HUES64 (cell line): ENCODE measurements at regions not wholly inside any gene's neighbourhood (a gene's known extent, or its start where the extent isn't known, plus 50 kb on each side); places are given as distances from the start of the nearest gene placed in this dataset.
"Not testable (repeated sequence)": the region's sequence is repeated elsewhere in the genome, so short reads cannot be mapped to it uniquely, and the experiment has no call there.

Experiments
- H3K27ac ChIP-seq: 2 replicates; pipeline ENCODE4 v1.7.0; 2013; ENCODE audit warnings: low read depth, low read length, inconsistent platforms
- H3K27me3 ChIP-seq: 2 replicates; pipeline ENCODE4 v1.6.1; 2013; ENCODE audit warnings: mild to moderate bottlenecking, low read length; ENCODE audit not compliant: insufficient read depth
- H3K36me3 ChIP-seq: 2 replicates; pipeline ENCODE4 v1.6.1; 2013; ENCODE audit warnings: mild to moderate bottlenecking, low read length; ENCODE audit not compliant: insufficient read depth
- H3K4me1 ChIP-seq: 2 replicates; pipeline ENCODE4 v1.6.1; 2013; ENCODE audit warnings: mild to moderate bottlenecking, low read length, moderate library complexity; ENCODE audit not compliant: insufficient read depth
- H3K4me3 ChIP-seq: 2 replicates; pipeline ENCODE4 v1.5.1; 2013; ENCODE audit warnings: mild to moderate bottlenecking, low read length, moderate library complexity
- H3K9ac ChIP-seq: 2 replicates; pipeline ENCODE4 v1.6.1; 2013; ENCODE audit warnings: mild to moderate bottlenecking, low read depth, low read length
- H3K9me3 ChIP-seq: 2 replicates; pipeline ENCODE4 v1.6.1; 2013; ENCODE audit warnings: low read depth, low read length; ENCODE audit not compliant: insufficient read depth
- WGBS: fragments of 150-250, 120-280 bp; methylation state at CpG from one replicate; pipeline ENCODE4 v1.1.7; 2013; ENCODE audit warnings: missing lambda C conversion rate; 5-methylcytosine and 5-hydroxymethylcytosine counted together

DNA sequence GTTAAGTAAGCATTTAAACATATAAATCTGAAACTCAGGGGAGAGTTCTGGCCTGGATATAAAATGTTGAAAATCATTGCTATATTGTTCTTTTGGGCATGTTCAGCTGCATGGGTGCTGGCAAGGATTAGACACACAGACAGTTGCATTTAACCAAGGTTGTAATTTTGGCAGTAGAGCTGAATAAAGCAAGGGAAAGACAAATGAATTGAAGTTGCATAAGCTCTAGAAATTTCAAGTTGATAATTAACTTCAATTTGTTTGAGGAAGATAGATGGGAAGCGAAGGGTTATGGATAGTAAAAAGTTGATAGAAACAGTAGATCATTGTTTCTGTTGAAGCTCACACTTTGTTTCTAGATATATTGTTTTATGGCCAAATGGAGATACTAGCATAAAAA lies 97.2 kb upstream of the KCNJ18 start:
- no peaks in the 10 kb centered on the region for H3K27me3 ChIP-seq
- 88% methylated on average over 1 of the region's 1 CpG for WGBS
- peaks cover 35% of the 10 kb centered on the region for H3K9me3 ChIP-seq
- no peaks in the 10 kb centered on the region for H3K4me1 ChIP-seq
- H3K27ac ChIP-seq, result no peak overlapping the region
- no peaks in the 10 kb centered on the region for H3K36me3 ChIP-seq
- no peak overlapping the region for H3K4me3 ChIP-seq
- H3K9ac ChIP-seq, result no peak overlapping the region

DNA sequence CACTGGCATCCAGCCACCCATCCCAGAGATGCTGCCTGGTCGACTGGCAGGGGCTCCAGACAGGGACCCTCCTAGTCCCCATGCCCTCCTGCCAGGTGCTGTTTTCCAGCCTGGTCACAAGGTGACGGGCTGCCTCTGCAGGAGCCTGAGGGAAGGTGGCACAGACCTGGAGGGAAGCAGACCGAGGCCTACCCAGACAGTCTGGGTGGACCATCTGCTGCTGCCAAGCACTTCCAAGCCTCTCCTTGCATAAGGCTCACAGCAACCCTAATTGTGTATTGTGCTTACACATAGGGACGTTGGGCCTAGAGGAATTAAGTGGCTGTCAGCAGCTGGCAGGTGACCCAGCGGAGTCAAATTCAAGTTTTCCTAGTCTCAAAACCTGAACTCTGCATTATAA lies 90.1 kb upstream of the KCNJ18 start:
- Histone ChIP-seq H3K9me3 (peaks cover 46% of the 10 kb centered on the region), H3K4me3 (no peak overlapping the region), H3K27me3 (no peaks in the 10 kb centered on the region), H3K27ac (no peak overlapping the region), H3K9ac (no peak overlapping the region), H3K36me3 (no peaks in the 10 kb centered on the region), H3K4me1 (no peaks in the 10 kb centered on the region)
- WGBS, result 74% methylated on average over 5 of the region's 5 CpGs

GRCh38 chr17:21603292-21603691 lies 89.0 kb upstream of the KCNJ18 start:
- peaks cover 39% of the 10 kb centered on the region for H3K9me3 ChIP-seq
- not testable (repeated sequence) for H3K36me3 ChIP-seq, H3K4me3 ChIP-seq, H3K27ac ChIP-seq, H3K27me3 ChIP-seq, H3K9ac ChIP-seq, H3K4me1 ChIP-seq
- WGBS, result 92% methylated on average over 1 of the region's 1 CpG

- H3K4me1 ChIP-seq, H3K9ac ChIP-seq, H3K27ac ChIP-seq, H3K27me3 ChIP-seq, H3K9me3 ChIP-seq, H3K36me3 ChIP-seq, H3K4me3 ChIP-seq: not testable (repeated sequence)
- WGBS, result 88% methylated on average over 8 of the region's 8 CpGs
Measured at GRCh38 chr17:21611443-21611842, 80.9 kb upstream of the KCNJ18 start.

GRCh38 chr17:21612123-21613070 lies 79.9 kb upstream of the KCNJ18 start:
- not testable (repeated sequence) for H3K4me3 ChIP-seq, H3K27ac ChIP-seq, H3K9ac ChIP-seq, H3K36me3 ChIP-seq, H3K4me1 ChIP-seq, H3K27me3 ChIP-seq, H3K9me3 ChIP-seq
- 86% methylated on average over 28 of the region's 28 CpGs for whole genome bisulfite sequencing

GRCh38 chr17:21613071-21613429 lies 79.3 kb upstream of the KCNJ18 start:
- WGBS, result 83% methylated on average over 8 of the region's 8 CpGs

DNA sequence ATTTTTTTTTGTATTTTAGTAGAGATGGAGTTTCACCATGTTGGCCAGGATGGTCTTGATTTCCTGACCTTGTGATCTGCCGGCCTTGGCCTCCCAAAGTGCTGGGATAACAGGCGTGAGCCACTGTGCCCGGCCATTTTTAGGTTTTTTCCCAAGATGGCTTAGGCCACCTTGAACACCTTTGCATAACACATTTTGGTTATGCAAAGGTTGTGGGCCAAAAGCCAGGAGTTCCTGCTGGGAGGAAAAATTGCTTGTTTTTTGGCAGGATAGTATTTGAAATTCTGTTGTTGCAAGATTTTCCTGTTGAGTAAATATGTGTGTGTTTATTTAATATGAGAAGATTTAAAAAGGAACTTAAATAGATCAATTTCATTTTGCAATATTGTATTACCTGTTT lies 65.3 kb upstream of the KCNJ18 start:
- H3K36me3 ChIP-seq, H3K9me3 ChIP-seq, H3K9ac ChIP-seq, H3K4me1 ChIP-seq, H3K27me3 ChIP-seq, H3K27ac ChIP-seq, H3K4me3 ChIP-seq: not testable (repeated sequence)
- WGBS, result 89% methylated on average over 3 of the region's 3 CpGs

More at GRCh38 chr17:21613071-21613429, 79.3 kb upstream of the KCNJ18 start:
- Histone ChIP-seq H3K36me3 (no peaks in the 10 kb centered on the region), H3K4me1 (no peaks in the 10 kb centered on the region), H3K4me3 (no peak overlapping the region), H3K27me3 (no peaks in the 10 kb centered on the region), H3K27ac (no peak overlapping the region), H3K9ac (no peak overlapping the region), H3K9me3 (peaks cover 10% of the 10 kb centered on the region; the same call in 1 of the 2 replicates)
